ENCODE measurements at regions not wholly inside any gene's neighbourhood (a gene's known extent, or its start where the extent isn't known, plus 50 kb on each side); places are given as distances from the start of the nearest gene placed in this dataset.

DNA sequence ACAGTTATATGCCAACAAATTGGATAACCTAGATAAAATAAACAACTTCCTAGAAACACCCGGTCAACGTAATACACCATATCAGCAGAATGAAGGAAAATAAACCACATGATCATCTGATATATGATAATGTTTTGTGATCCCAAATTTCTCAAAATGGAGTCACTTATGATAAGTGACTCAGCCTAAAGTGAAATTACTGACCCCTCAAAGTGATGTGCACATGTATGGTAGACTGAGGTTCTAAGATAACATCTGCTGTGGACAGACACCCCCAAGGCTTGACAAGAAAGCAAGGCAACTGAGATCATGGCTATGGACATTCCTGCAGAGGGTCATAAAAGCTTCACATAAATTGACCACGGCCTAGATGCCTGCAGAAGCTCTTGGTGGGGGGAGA is 105.1 kb upstream of the DCN start:
- DNase-seq (ENCODE audit: extremely low read depth, low read depth): no peak
- TF ChIP-seq, protein P1, sequence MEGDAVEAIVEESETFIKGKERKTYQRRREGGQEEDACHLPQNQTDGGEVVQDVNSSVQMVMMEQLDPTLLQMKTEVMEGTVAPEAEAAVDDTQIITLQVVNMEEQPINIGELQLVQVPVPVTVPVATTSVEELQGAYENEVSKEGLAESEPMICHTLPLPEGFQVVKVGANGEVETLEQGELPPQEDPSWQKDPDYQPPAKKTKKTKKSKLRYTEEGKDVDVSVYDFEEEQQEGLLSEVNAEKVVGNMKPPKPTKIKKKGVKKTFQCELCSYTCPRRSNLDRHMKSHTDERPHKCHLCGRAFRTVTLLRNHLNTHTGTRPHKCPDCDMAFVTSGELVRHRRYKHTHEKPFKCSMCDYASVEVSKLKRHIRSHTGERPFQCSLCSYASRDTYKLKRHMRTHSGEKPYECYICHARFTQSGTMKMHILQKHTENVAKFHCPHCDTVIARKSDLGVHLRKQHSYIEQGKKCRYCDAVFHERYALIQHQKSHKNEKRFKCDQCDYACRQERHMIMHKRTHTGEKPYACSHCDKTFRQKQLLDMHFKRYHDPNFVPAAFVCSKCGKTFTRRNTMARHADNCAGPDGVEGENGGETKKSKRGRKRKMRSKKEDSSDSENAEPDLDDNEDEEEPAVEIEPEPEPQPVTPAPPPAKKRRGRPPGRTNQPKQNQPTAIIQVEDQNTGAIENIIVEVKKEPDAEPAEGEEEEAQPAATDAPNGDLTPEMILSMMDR (IDR thresholded peaks at IDR 0.05; ENCODE audit: low read depth, low read length): no peak

DNA sequence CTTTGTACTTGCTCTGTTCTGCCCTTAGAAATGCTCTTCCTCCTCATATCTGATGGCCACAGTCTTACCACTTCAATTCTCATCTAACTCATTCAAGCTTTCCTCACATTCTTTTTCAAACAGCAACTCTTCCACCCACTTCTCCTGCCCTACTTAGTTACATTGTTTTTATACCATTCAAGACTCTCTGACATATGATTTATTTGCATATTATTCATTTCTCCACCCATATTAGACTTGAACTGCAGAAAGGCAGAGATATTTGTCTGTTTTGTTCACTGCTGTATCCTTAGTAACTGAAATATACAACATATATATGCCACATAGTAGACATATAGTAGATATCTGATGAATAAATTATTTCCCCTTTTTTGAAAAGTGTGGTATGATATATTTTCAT is 95.5 kb upstream of the DCN start:
- TF ChIP-seq, protein P1 (IDR thresholded peaks at IDR 0.05; ENCODE audit: low read depth, low read length): no peak
- no peak for DNase-seq (ENCODE audit: extremely low read depth, low read depth)

DNA sequence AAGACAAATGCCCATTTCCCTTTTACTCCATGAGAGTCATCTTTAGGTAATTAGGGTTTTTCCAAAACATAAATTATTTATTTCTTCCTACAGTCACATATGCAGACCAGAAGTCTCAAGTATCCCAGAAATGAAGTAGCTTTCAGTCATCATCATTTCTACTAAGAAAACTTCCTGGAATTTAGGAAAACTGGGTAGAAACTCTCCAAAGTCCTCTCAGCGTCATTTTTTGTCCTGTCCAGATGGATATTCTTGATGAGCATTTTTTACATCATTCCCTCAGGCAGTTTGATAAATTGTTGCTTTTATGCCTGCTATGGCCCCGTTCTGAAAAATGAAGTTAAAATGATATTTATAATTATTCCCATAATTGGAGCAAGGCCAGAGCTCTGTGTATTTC is 93.9 kb upstream of the DCN start:
- TF ChIP-seq, protein P1 (IDR thresholded peaks at IDR 0.05; ENCODE audit: low read depth, low read length): no peak

DNA sequence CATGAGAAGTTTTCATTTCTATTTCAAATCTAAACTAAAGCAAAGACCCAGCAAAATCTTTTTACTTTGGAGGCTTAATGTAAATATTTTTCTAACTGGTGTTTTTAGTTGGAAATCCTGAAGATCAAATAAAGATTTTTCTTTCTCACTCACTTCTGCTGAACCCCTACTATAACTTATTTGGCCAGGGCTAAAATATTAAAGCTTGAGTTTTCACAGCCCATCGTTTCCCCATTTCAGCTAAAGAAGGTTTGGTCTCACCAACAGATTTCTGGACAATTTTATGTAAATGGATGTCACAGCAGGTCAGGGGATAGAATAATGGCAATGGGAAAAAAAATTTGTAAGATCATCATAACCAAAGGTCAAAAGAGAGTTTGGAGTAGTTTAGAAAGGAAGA is 92.7 kb upstream of the DCN start:
- DNase-seq (ENCODE audit: extremely low read depth, low read depth): no peak
- TF ChIP-seq, protein P1 (IDR thresholded peaks at IDR 0.05; ENCODE audit: low read depth, low read length): no peak

More for the DNA sequence above, 93.9 kb upstream of the DCN start:
- peak; percentile 7 for DNase-seq (ENCODE audit: extremely low read depth, low read depth)

DNA sequence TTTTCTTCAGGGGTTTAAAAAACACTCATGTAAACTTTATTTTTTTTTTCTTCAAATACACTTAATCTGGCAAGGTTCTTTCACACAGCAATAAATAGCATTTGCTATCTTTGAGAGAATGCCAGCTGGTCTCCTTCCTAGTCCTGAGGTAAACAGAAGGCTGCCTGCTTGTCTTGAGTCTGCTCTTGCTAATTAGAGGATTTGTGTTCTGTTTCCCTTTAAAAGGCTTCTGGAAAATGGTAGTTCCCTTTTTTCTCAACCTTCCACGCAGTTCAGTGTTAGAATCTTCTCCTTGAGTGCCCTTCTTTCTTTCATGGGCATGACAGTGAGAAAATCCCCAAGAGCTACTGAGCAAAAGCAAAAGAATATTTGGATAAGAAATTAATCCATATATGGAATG is 92.3 kb upstream of the DCN start:
- peak; percentile 18 for DNase-seq (ENCODE audit: extremely low read depth, low read depth)
- TF ChIP-seq, protein P1 (IDR thresholded peaks at IDR 0.05; ENCODE audit: low read depth, low read length): no peak

DNA sequence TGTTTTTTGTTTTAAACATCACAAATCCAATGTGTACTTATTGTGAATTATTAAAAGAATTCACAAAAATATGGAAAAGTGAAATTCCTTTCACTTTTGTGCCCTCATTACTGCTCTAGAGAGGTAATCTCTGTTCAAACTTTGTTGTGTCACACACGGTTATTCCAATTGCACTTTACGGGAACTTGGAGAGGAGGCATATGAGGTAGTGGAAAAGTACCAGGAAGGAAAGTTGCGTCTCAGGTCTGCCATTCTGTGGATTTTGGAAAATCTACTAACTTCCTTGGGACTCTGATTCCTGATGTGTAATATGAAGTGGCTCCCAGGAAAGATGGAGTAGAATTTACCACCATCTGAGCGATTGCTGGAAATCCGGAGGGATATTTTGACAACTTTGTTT is 90.9 kb upstream of the DCN start:
- TF ChIP-seq, protein P1 (IDR thresholded peaks at IDR 0.05; ENCODE audit: low read depth, low read length): no peak
- DNase-seq (ENCODE audit: extremely low read depth, low read depth): no peak

DNA sequence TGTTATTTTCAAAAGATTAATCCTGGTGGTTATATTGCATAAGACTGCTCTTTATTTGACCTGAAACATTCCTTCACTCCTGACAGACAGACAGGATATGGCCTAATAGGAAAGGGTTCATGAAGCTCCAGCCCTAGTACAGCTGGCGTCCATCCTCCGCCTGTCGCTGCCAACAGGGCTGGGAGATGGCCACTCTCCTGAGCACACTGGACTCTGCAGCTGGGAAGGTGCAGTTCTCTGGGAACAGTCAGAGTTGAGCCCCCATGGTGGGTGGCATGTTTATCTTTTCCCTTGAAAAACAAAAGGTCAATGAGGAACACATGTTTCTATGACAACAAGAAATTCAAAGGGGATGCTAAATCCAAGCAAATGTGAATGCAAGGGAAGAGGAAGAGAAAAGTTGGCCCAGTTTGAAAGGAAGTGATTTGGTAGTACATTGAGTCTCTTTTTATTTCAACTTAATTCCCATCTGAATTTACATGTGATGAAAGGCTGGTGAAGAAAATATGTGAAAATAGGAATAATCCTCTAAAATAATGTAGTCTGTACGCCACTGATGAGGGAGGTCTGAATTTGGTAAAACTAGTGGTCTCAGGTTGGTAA is 89.9 kb upstream of the DCN start:
- DNase-seq (ENCODE audit: extremely low read depth, low read depth): no peak

More for the DNA sequence above, 89.9 kb upstream of the DCN start:
- TF ChIP-seq, protein P1 (IDR thresholded peaks at IDR 0.05; ENCODE audit: low read depth, low read length): no peak
